Smooth muscle cell (in vitro differentiated cells): ENCODE measurements at regions not wholly inside any gene's neighbourhood (a gene's known extent, or its start where the extent isn't known, plus 50 kb on each side); places are given as distances from the start of the nearest gene placed in this dataset.

Source experiments
- DNase-seq: peaks from one replicate; lab custom pipeline; 2025; ENCODE audit not compliant: unreplicated experiment; lab: John Stamatoyannopoulos, UW
- H2AFZ ChIP-seq: fragments of 200-600 bp; sonication (generic); 2 replicates; pipeline ENCODE4 v1.6.0; 2016; ENCODE audit warnings: antibody characterized with exemption, low read depth, mild to moderate bottlenecking
- H3F3A ChIP-seq: fragments of 200-600 bp; sonication (generic); 2 replicates; pipeline ENCODE4 v1.6.0; 2017; ENCODE audit warnings: antibody characterized with exemption, low read depth
- H3K27ac ChIP-seq: fragments of 200-600 bp; sonication (generic); 2 replicates; pipeline ENCODE4 v1.5.1; 2016; ENCODE audit warnings: low read depth, mild to moderate bottlenecking
- H3K27me3 ChIP-seq: fragments of 200-600 bp; sonication (generic); 2 replicates; pipeline ENCODE4 v1.6.1; 2016; ENCODE audit warnings: low read depth, mild to moderate bottlenecking
- H3K36me3 ChIP-seq: fragments of 200-600 bp; sonication (generic); 2 replicates; pipeline ENCODE4 v1.5.1; 2016; ENCODE audit warnings: low read depth
- H3K4me1 ChIP-seq: fragments of 200-600 bp; sonication (generic); 2 replicates; pipeline ENCODE4 v1.5.1; 2016; ENCODE audit warnings: low read depth
- H3K4me2 ChIP-seq: fragments of 200-600 bp; sonication (generic); 2 replicates; pipeline ENCODE4 v1.6.0; 2016; ENCODE audit warnings: mild to moderate bottlenecking
- H3K4me3 ChIP-seq: fragments of 200-600 bp; sonication (generic); 2 replicates; pipeline ENCODE4 v1.5.1; 2016; ENCODE audit warnings: mild to moderate bottlenecking
- H3K79me2 ChIP-seq: fragments of 200-600 bp; sonication (generic); 2 replicates; pipeline ENCODE4 v1.6.0; 2016; ENCODE audit warnings: low read depth, mild to moderate bottlenecking
- H3K9ac ChIP-seq: fragments of 200-600 bp; sonication (generic); 2 replicates; pipeline ENCODE4 v1.6.0; 2016; ENCODE audit warnings: low read depth
- H3K9me3 ChIP-seq: fragments of 200-600 bp; sonication (generic); replicated peaks from 2 replicates; pipeline ENCODE4 v1.5.1; 2016; ENCODE audit warnings: low read depth
- H4K20me1 ChIP-seq: fragments of 200-600 bp; sonication (generic); 2 replicates; pipeline ENCODE4 v1.6.0; 2016; ENCODE audit warnings: low read depth
- CTCF ChIP-seq: fragments of 200-600 bp; sonication (generic); IDR thresholded peaks from 2 replicates; pipeline ENCODE4 v1.5.1; 2017; ENCODE audit warnings: borderline replicate concordance, mild to moderate bottlenecking, antibody characterized with exemption; ENCODE audit not compliant: insufficient read depth, poor library complexity, severe bottlenecking
- WGBS: methylation state at CpG from one replicate; pipeline ENCODE4 v1.1.7; 2016; ENCODE audit warnings: low lambda C conversion rate; 5-methylcytosine and 5-hydroxymethylcytosine counted together

- H3K4me1 ChIP-seq, result no peaks in the 10 kb centered on the region
- H3K27ac ChIP-seq, result no peak overlapping the region
- H3K36me3 ChIP-seq, result no peaks in the 10 kb centered on the region
- no peak overlapping the region for H3K4me3 ChIP-seq
- no peaks in the 10 kb centered on the region for H3F3A ChIP-seq
- no peaks in the 10 kb centered on the region for H3K9me3 ChIP-seq
- H3K4me2 ChIP-seq, result no peak overlapping the region
- no peak for TF ChIP-seq CTCF
- peaks cover 3% of the 10 kb centered on the region for H3K27me3 ChIP-seq
- DNase-seq, result no peak
- H2AFZ ChIP-seq, result no peak overlapping the region
- WGBS, result 90% methylated on average over 1 of the region's 1 CpG
- no peaks in the 10 kb centered on the region for H3K79me2 ChIP-seq
- no peaks in the 10 kb centered on the region for H4K20me1 ChIP-seq
- no peak overlapping the region for H3K9ac ChIP-seq
These were observed 136.3 kb upstream of the TMPO start for GRCh38 chr12:98379106-98379505.

- no peaks in the 10 kb centered on the region for H3K79me2 ChIP-seq
- 83% methylated on average over 1 of the region's 1 CpG for WGBS
These were observed 129.7 kb upstream of the TMPO start for GRCh38 chr12:98385641-98386040.

GRCh38 chr12:98387444-98387843 lies 127.9 kb upstream of the TMPO start:
- no peaks in the 10 kb centered on the region for H3K36me3 ChIP-seq
- H3K4me2 ChIP-seq, result no peak overlapping the region
- H3F3A ChIP-seq, result no peaks in the 10 kb centered on the region
- no peaks in the 10 kb centered on the region for H3K79me2 ChIP-seq
- no peak overlapping the region for H3K27ac ChIP-seq
- no peaks in the 10 kb centered on the region for H3K27me3 ChIP-seq
- no peak for TF ChIP-seq CTCF
- no peak overlapping the region for H3K9ac ChIP-seq
- WGBS, result 84% methylated on average over 2 of the region's 2 CpGs
- no peaks in the 10 kb centered on the region for H4K20me1 ChIP-seq
- H2AFZ ChIP-seq, result no peak overlapping the region
- DNase-seq, result no peak
- no peaks in the 10 kb centered on the region for H3K4me1 ChIP-seq
- no peaks in the 10 kb centered on the region for H3K9me3 ChIP-seq
- H3K4me3 ChIP-seq, result no peak overlapping the region

More at GRCh38 chr12:98385641-98386040, 129.7 kb upstream of the TMPO start:
- no peak overlapping the region for H3K4me2 ChIP-seq
- H3K36me3 ChIP-seq, result no peaks in the 10 kb centered on the region
- H3K4me3 ChIP-seq, result no peak overlapping the region
- TF ChIP-seq CTCF, result no peak
- no peaks in the 10 kb centered on the region for H3F3A ChIP-seq
- H3K9me3 ChIP-seq, result no peaks in the 10 kb centered on the region
- H3K27me3 ChIP-seq, result no peaks in the 10 kb centered on the region
- H3K9ac ChIP-seq, result no peak overlapping the region
- no peak overlapping the region for H2AFZ ChIP-seq
- no peaks in the 10 kb centered on the region for H4K20me1 ChIP-seq
- no peak overlapping the region for H3K27ac ChIP-seq
- H3K4me1 ChIP-seq, result no peaks in the 10 kb centered on the region
- no peak for DNase-seq

- Histone ChIP-seq H3K9me3 (no peaks in the 10 kb centered on the region), H3K27ac (no peak overlapping the region), H3F3A (no peaks in the 10 kb centered on the region), H3K4me1 (no peaks in the 10 kb centered on the region), H3K36me3 (no peaks in the 10 kb centered on the region), H3K4me2 (no peak overlapping the region), H3K27me3 (no peaks in the 10 kb centered on the region), H3K4me3 (no peak overlapping the region), H3K9ac (no peak overlapping the region), H2AFZ (no peak overlapping the region), H4K20me1 (no peaks in the 10 kb centered on the region), H3K79me2 (no peaks in the 10 kb centered on the region)
- DNase-seq, result no peak
- no peak for TF ChIP-seq CTCF
- WGBS, result 87% methylated on average over 10 of the region's 10 CpGs
These were observed 127.3 kb upstream of the TMPO start for GRCh38 chr12:98388126-98388525.
